IMR-90 (cell line): ENCODE measurements at regions not wholly inside any gene's neighbourhood (a gene's known extent, or its start where the extent isn't known, plus 50 kb on each side); places are given as distances from the start of the nearest gene placed in this dataset.
"Not testable (repeated sequence)": the region's sequence is repeated elsewhere in the genome, so short reads cannot be mapped to it uniquely, and the experiment has no call there.

Experiments used
- ATAC-seq: fragments of 200-7000 bp; cut with Tn5 transposase; 2 replicates; pipeline ENCODE4 v1.9.1; 2020; ENCODE audit warnings: low read depth, mild to moderate bottlenecking, moderate library complexity
- BruUV-seq: library from RNA; stranded (reverse); fragments of 400-500 nt; replicated peaks from 2 replicates; lab custom pipeline; 2021; lab: Mats Ljungman, UMichigan
- CTCF ChIA-PET: fragments of 300-600 bp; formaldehyde crosslinking; extraction: SDS; loops from one replicate; lab custom pipeline; 2021; ENCODE audit warnings: antibody characterized with exemption; lab: Yijun Ruan, JAX
- POLR2A ChIA-PET: fragments of 300-600 bp; sonication (Branson Sonifier 250); formaldehyde crosslinking; loops from one replicate; lab custom pipeline; 2022; ENCODE audit warnings: antibody characterized with exemption; ENCODE audit not compliant: unreplicated experiment; lab: Charles Lee
- DNase-seq: peaks from one replicate; pipeline ENCODE4 v3.0.0; 2013
- H2AFZ ChIP-seq: replicated peaks from 2 replicates; pipeline ENCODE3; 2013; ENCODE audit warnings: low read length, mild to moderate bottlenecking; ENCODE audit not compliant: poor library complexity
- H2AK5ac ChIP-seq: 2 replicates; pipeline ENCODE4 v1.6.1; 2013; ENCODE audit warnings: low read depth, low read length, inconsistent platforms
- H2AK9ac ChIP-seq: replicated peaks from 2 replicates; pipeline ENCODE3; 2013; ENCODE audit warnings: mild to moderate bottlenecking, low read depth, low read length, moderate library complexity; ENCODE audit not compliant: poor library complexity
- H2BK120ac ChIP-seq: 2 replicates; pipeline ENCODE4 v1.6.1; 2013; ENCODE audit warnings: low read depth, low read length, inconsistent platforms
- H2BK15ac ChIP-seq: 3 replicates; pipeline ENCODE4 v1.6.1; 2013; ENCODE audit warnings: low read depth, low read length, inconsistent platforms
- H2BK20ac ChIP-seq: 2 replicates; pipeline ENCODE4 v1.6.1; 2013; ENCODE audit warnings: low read depth, mild to moderate bottlenecking, inconsistent platforms, low read length, moderate library complexity
- H2BK5ac ChIP-seq: 2 replicates; pipeline ENCODE4 v1.6.1; 2013; ENCODE audit warnings: mild to moderate bottlenecking, low read depth, low read length, inconsistent platforms; ENCODE audit not compliant: poor library complexity, severe bottlenecking
- H3K14ac ChIP-seq: replicated peaks from 2 replicates; pipeline ENCODE4 v1.6.1; 2013; ENCODE audit warnings: low read depth, low read length, inconsistent platforms
- H3K18ac ChIP-seq: 2 replicates; pipeline ENCODE4 v1.6.1; 2013; ENCODE audit warnings: low read depth, low read length, control low read depth
- H3K23ac ChIP-seq: 2 replicates; pipeline ENCODE4 v1.6.1; 2013; ENCODE audit warnings: low read depth, low read length, inconsistent platforms
- H3K27ac ChIP-seq: 2 replicates; pipeline ENCODE4 v1.5.1; 2013; ENCODE audit warnings: mild to moderate bottlenecking, control low read depth, low read length; ENCODE audit not compliant: insufficient read depth
- H3K27me3 ChIP-seq: 2 replicates; pipeline ENCODE4 v1.6.1; 2013; ENCODE audit warnings: low read length; ENCODE audit not compliant: control insufficient read depth, insufficient read depth
- H3K36me3 ChIP-seq: 2 replicates; pipeline ENCODE4 v1.6.1; 2013; ENCODE audit warnings: low read length, mixed read lengths; ENCODE audit not compliant: control insufficient read depth, insufficient read depth
- H3K4ac ChIP-seq: 2 replicates; pipeline ENCODE4 v1.6.1; 2013; ENCODE audit warnings: low read depth, low read length, inconsistent platforms
- H3K4me1 ChIP-seq: 2 replicates; pipeline ENCODE4 v1.6.1; 2013; ENCODE audit warnings: low read length, mixed read lengths; ENCODE audit not compliant: control insufficient read depth, insufficient read depth
- H3K4me2 ChIP-seq: 2 replicates; pipeline ENCODE4 v1.6.1; 2013; ENCODE audit warnings: low read depth, mild to moderate bottlenecking, control low read depth, low read length, moderate library complexity
- H3K4me3 ChIP-seq: 2 replicates; pipeline ENCODE4 v1.5.1; 2013; ENCODE audit warnings: low read depth, mild to moderate bottlenecking, control low read depth, low read length, moderate library complexity; ENCODE audit not compliant: insufficient read depth
- H3K56ac ChIP-seq: 2 replicates; pipeline ENCODE4 v1.6.1; 2013; ENCODE audit warnings: low read length, inconsistent platforms; ENCODE audit not compliant: insufficient read depth; ENCODE audit errors: extremely low read depth
- H3K79me1 ChIP-seq, 2 experiments: 2 replicates each; pipeline ENCODE4 v1.6.1; 2013; ENCODE audit warnings: low read length in 2 of 2, inconsistent platforms in 1 of 2, low read depth in 1 of 2
- H3K9ac ChIP-seq: 2 replicates; pipeline ENCODE4 v1.6.1; 2013; ENCODE audit warnings: low read depth, low read length, control low read depth
- H3K9me1 ChIP-seq: 2 replicates; pipeline ENCODE4 v1.6.1; 2013; ENCODE audit warnings: low read length, inconsistent platforms; ENCODE audit not compliant: insufficient read depth
- H3K9me3 ChIP-seq: 2 replicates; pipeline ENCODE4 v1.6.1; 2013; ENCODE audit warnings: low read length; ENCODE audit not compliant: control insufficient read depth, insufficient read depth
- H4K20me1 ChIP-seq: 2 replicates; pipeline ENCODE4 v1.6.1; 2013; ENCODE audit warnings: low read length, inconsistent platforms; ENCODE audit not compliant: insufficient read depth
- H4K5ac ChIP-seq: 2 replicates; pipeline ENCODE4 v1.6.1; 2013; ENCODE audit warnings: mild to moderate bottlenecking, low read depth, low read length, control low read depth
- H4K8ac ChIP-seq, 2 experiments: 2 replicates each; pipeline ENCODE4 v1.6.1; 2013; ENCODE audit warnings: low read depth in 2 of 2, low read length in 2 of 2, control low read depth in 1 of 2, inconsistent platforms in 1 of 2
- H4K91ac ChIP-seq: 2 replicates; pipeline ENCODE4 v1.6.1; 2013; ENCODE audit warnings: low read depth, low read length, inconsistent platforms; ENCODE audit not compliant: insufficient read depth
- MAZ ChIP-seq: IDR thresholded peaks from 2 replicates; pipeline ENCODE4 v1.6.1; 2012; ENCODE audit warnings: low read depth, mild to moderate bottlenecking, low read length, improper control_type of control experiment, moderate library complexity, borderline replicate concordance
- NFE2L2 ChIP-seq: fragments of 150-350 bp; IDR thresholded peaks from 2 replicates; pipeline ENCODE4 v1.6.1; 2016; ENCODE audit warnings: low read depth, mild to moderate bottlenecking, low read length
- RFX5 ChIP-seq: IDR thresholded peaks from 2 replicates; pipeline ENCODE4 v1.8.0; 2012; ENCODE audit warnings: low read depth, mild to moderate bottlenecking, low read length, moderate library complexity
- SMC3 ChIP-seq: fragments of 150-350 bp; IDR thresholded peaks from 2 replicates; pipeline ENCODE4 v1.6.1; 2016; ENCODE audit warnings: low read depth, mild to moderate bottlenecking, antibody characterized with exemption, low read length, moderate library complexity
- WGBS, 2 experiments: methylation state at CpG; one replicate each; pipeline versions ENCODE4 v1.1.5 to v1.1.7; 2013; ENCODE audit warnings: missing lambda C conversion rate in 2 of 2; ENCODE audit not compliant: insufficient read length in 1 of 2; ENCODE audit errors: extremely low coverage in 2 of 2; 5-methylcytosine and 5-hydroxymethylcytosine counted together
- dilution Hi-C: fragments of 300-500 bp; cut with HindIII; formaldehyde crosslinking; loops from one replicate; pipeline ENCODE4 v1.14.3; 2018; ENCODE audit warnings: low sequenced_read_pairs; ENCODE audit not compliant: unreplicated experiment
- in situ Hi-C: fragments of 300-500 bp; cut with MboI; formaldehyde crosslinking; loops from 3 replicates; pipeline ENCODE4 v1.14.3; 2019; ENCODE audit warnings: low sequenced_read_pairs, inconsistent platforms, mixed read lengths
- intact Hi-C: fragments of 100-400 bp; cut with micrococcal nuclease; formaldehyde crosslinking; loops from 2 replicates; pipeline ENCODE4 v1.10.0; 2022
- TF ChIP-seq, protein P1 (sequence below): fragments of 150-350 bp; IDR thresholded peaks from 2 replicates; pipeline ENCODE4 v1.6.1; 2017; ENCODE audit warnings: mild to moderate bottlenecking, antibody characterized with exemption, low read length, low read depth

DNA sequence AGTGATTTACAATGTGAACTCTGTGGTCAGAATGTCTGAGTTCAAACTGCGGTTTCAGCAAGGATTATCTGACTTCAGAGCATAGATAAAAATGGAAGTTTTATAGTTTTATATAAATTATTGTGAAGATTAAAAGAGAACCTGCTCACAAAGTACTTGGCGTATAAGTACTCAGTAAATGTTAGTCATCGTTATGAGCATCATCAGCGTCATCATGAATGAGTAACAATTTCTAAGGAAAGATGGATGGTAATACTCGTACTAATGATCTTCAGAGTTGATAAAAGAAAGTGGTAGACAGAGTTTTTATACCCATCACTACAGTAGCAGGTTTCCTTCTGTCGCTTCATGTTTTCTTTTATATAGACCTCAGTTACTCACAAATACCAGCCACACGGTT lies 341.8 kb downstream of the RAP2B start:
- H2BK15ac ChIP-seq, result no peak overlapping the region
- H2AFZ ChIP-seq, result no peak overlapping the region
- dilution Hi-C loops, result no loop called here
- H4K91ac ChIP-seq, result no peak overlapping the region
- in situ Hi-C loops, result no loop called here
- no TSS peak for BruUV-seq
- no peaks in the 10 kb centered on the region for H3K9me3 ChIP-seq
- no peaks in the 10 kb centered on the region for H3K79me1 ChIP-seq
- H3K23ac ChIP-seq, result no peak overlapping the region
- H3K9me1 ChIP-seq, result no peaks in the 10 kb centered on the region
- CTCF ChIA-PET, result no interaction called here
- no peak for TF ChIP-seq SMC3
- TF ChIP-seq RFX5, result no peak
- TF ChIP-seq NFE2L2, result no peak
- TF ChIP-seq MAZ, result no peak
- TF ChIP-seq, protein P1, sequence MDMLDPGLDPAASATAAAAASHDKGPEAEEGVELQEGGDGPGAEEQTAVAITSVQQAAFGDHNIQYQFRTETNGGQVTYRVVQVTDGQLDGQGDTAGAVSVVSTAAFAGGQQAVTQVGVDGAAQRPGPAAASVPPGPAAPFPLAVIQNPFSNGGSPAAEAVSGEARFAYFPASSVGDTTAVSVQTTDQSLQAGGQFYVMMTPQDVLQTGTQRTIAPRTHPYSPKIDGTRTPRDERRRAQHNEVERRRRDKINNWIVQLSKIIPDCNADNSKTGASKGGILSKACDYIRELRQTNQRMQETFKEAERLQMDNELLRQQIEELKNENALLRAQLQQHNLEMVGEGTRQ, result no peak
- no peak overlapping the region for H4K8ac ChIP-seq
- no peak overlapping the region for H2AK9ac ChIP-seq
- ATAC-seq (no peak), DNase-seq (no peak)
- no peak overlapping the region for H2BK5ac ChIP-seq
- H3K18ac ChIP-seq, result no peak overlapping the region
- intact Hi-C loops, result no loop called here
- no CpG with 5 or more reads among the region's 7 CpGs for WGBS, 2 experiments
- no peak overlapping the region for H2BK20ac ChIP-seq
- no peaks in the 10 kb centered on the region for H3K27me3 ChIP-seq
- H3K4me3 ChIP-seq, result no peak overlapping the region
- no peak overlapping the region for H3K14ac ChIP-seq
- H4K5ac ChIP-seq, result no peak overlapping the region
- H3K36me3 ChIP-seq, result no peaks in the 10 kb centered on the region
- no peaks in the 10 kb centered on the region for H3K4me1 ChIP-seq
- no peak overlapping the region for H3K4ac ChIP-seq
- no peak overlapping the region for H3K56ac ChIP-seq
- no peak overlapping the region for H3K9ac ChIP-seq
- no peak overlapping the region for H2BK120ac ChIP-seq
- H3K4me2 ChIP-seq, result no peak overlapping the region
- H4K20me1 ChIP-seq, result no peaks in the 10 kb centered on the region
- POLR2A ChIA-PET, result no interaction called here
- no peak overlapping the region for H3K27ac ChIP-seq
- no peak overlapping the region for H2AK5ac ChIP-seq

- intact Hi-C loops, CTCF ChIA-PET, H3K18ac ChIP-seq, dilution Hi-C loops, H4K91ac ChIP-seq, H2BK20ac ChIP-seq, H4K20me1 ChIP-seq, BruUV-seq, H3K23ac ChIP-seq, H2AFZ ChIP-seq, H3K27me3 ChIP-seq, POLR2A ChIA-PET, in situ Hi-C loops, H3K4ac ChIP-seq, H3K9me3 ChIP-seq, H3K9me1 ChIP-seq, DNase-seq, H3K56ac ChIP-seq, H3K4me2 ChIP-seq, H3K9ac ChIP-seq, H4K8ac ChIP-seq, H2BK5ac ChIP-seq, H3K27ac ChIP-seq, H3K4me3 ChIP-seq, H2BK15ac ChIP-seq, H4K5ac ChIP-seq, H3K14ac ChIP-seq, H2AK5ac ChIP-seq, ATAC-seq, H3K79me1 ChIP-seq, H2BK120ac ChIP-seq, H3K4me1 ChIP-seq, H3K36me3 ChIP-seq, H2AK9ac ChIP-seq: not testable (repeated sequence)
- no CpG with 5 or more reads among the region's 13 CpGs for WGBS, 2 experiments
Observed at GRCh38 chr3:153506205-153506604, 344.2 kb downstream of the RAP2B start.
